ENCODE measurements at regions not wholly inside any gene's neighbourhood (a gene's known extent, or its start where the extent isn't known, plus 50 kb on each side); places are given as distances from the start of the nearest gene placed in this dataset.

- DNase-seq (ENCODE audit: low read depth) = no peak
These were observed 151.8 kb downstream of the OLFM1 start for GRCh38 chr9:135239100-135239768.

GRCh38 chr9:135239769-135240141 is 152.3 kb downstream of the OLFM1 start:
- no peak for DNase-seq (ENCODE audit: low read depth)

- no peak for DNase-seq (ENCODE audit: low read depth)
These were observed 152.8 kb downstream of the OLFM1 start for GRCh38 chr9:135240222-135240621.

- DNase-seq (ENCODE audit: low read depth) = no peak
These were observed 153.4 kb downstream of the OLFM1 start for GRCh38 chr9:135240871-135241311.

- DNase-seq (ENCODE audit: low read depth) = no peak
These were observed 154.0 kb downstream of the OLFM1 start for GRCh38 chr9:135241381-135242048.

- DNase-seq (ENCODE audit: low read depth) = no peak
These were observed 154.6 kb downstream of the OLFM1 start for GRCh38 chr9:135242049-135242396.

GRCh38 chr9:135242406-135242805 is 154.9 kb downstream of the OLFM1 start:
- no peak for DNase-seq (ENCODE audit: low read depth)

GRCh38 chr9:135243201-135244190 is 156.0 kb downstream of the OLFM1 start:
- no peak for DNase-seq (ENCODE audit: low read depth)

GRCh38 chr9:135244271-135245221 is 157.1 kb downstream of the OLFM1 start:
- DNase-seq (ENCODE audit: low read depth) = no peak

- DNase-seq (ENCODE audit: low read depth) = no peak
These were observed 158.2 kb downstream of the OLFM1 start for GRCh38 chr9:135245482-135246247.

GRCh38 chr9:135246248-135247205 is 159.1 kb downstream of the OLFM1 start:
- DNase-seq (ENCODE audit: low read depth) = no peak

GRCh38 chr9:135247227-135247930 is 159.9 kb downstream of the OLFM1 start:
- DNase-seq (ENCODE audit: low read depth) = no peak

- no peak for DNase-seq (ENCODE audit: low read depth)
These were observed 160.6 kb downstream of the OLFM1 start for GRCh38 chr9:135248111-135248510.

- no peak for DNase-seq (ENCODE audit: low read depth)
These were observed 161.3 kb downstream of the OLFM1 start for GRCh38 chr9:135248721-135249120.

GRCh38 chr9:135249191-135249590 is 161.7 kb downstream of the OLFM1 start:
- no peak for DNase-seq (ENCODE audit: low read depth)

GRCh38 chr9:135249711-135250110 is 162.2 kb downstream of the OLFM1 start:
- DNase-seq (ENCODE audit: low read depth) = no peak

- no peak for DNase-seq (ENCODE audit: low read depth)
These were observed 163.9 kb downstream of the OLFM1 start for GRCh38 chr9:135251331-135251761.

- DNase-seq (ENCODE audit: low read depth) = no peak
These were observed 164.7 kb downstream of the OLFM1 start for GRCh38 chr9:135251996-135252760.

All from iris pigment epithelial cell (primary cell).